Progenitor cell of endocrine pancreas (in vitro differentiated cells): ENCODE measurements at regions not wholly inside any gene's neighbourhood (a gene's known extent, or its start where the extent isn't known, plus 50 kb on each side); places are given as distances from the start of the nearest gene placed in this dataset.

Experiments
- DNase-seq: peaks from one replicate; pipeline ENCODE4 v3.0.0; 2021; ENCODE audit warnings: low spot score; ENCODE audit not compliant: unreplicated experiment
- H3K27ac Mint-ChIP-seq: 2 replicates; pipeline ENCODE4 v1.8.0; 2021; ENCODE audit warnings: mild to moderate bottlenecking, moderate library complexity, mixed read lengths
- H3K27me3 Mint-ChIP-seq: 2 replicates; pipeline ENCODE4 v1.8.0; 2021; ENCODE audit warnings: mixed read lengths
- H3K36me3 Mint-ChIP-seq: 2 replicates; pipeline ENCODE4 v1.8.0; 2022; ENCODE audit warnings: mixed read lengths; ENCODE audit not compliant: insufficient read depth
- H3K4me1 Mint-ChIP-seq: 2 replicates; pipeline ENCODE4 v1.8.0; 2021; ENCODE audit warnings: low read depth, mixed read lengths
- H3K4me3 Mint-ChIP-seq: 2 replicates; pipeline ENCODE4 v1.8.0; 2021; ENCODE audit warnings: low read depth, mild to moderate bottlenecking, moderate library complexity, mixed read lengths
- H3K9me3 Mint-ChIP-seq: 2 replicates; pipeline ENCODE4 v1.8.0; 2021; ENCODE audit warnings: low read depth, mixed read lengths
- TF ChIP-seq, protein P1 (sequence below): fragments of 200-600 bp; sonication (generic); IDR thresholded peaks from one replicate; pipeline ENCODE4 v1.5.0; 2021; ENCODE audit warnings: antibody characterized with exemption, mild to moderate bottlenecking; ENCODE audit not compliant: unreplicated experiment

DNA sequence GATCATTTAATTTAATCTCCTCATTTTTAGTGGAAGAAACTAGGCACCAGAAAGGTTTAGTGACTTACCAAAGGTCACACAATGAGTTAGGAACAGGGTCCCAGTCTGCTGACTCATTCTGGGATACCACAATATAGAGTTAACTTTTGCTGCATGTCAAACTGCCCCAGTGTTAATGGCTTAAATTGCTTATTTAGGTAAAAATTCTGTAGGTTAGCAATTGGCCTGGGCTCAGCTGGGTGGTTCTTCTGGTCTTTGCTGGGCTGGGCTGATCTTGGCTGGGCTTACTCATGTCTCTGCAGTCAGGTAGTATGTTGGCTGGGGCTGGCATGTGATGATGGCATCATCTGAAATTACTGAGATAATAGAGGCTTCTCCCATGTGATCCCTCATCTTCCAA is 111.6 kb downstream of the EMX2 start:
- no peak overlapping the region for H3K4me3 Mint-ChIP-seq
- H3K4me1 Mint-ChIP-seq: peaks cover 1% of the 10 kb centered on the region
- H3K27me3 Mint-ChIP-seq: peaks cover 21% of the 10 kb centered on the region
- no peak for DNase-seq
- H3K27ac Mint-ChIP-seq: no peak overlapping the region
- H3K36me3 Mint-ChIP-seq: peaks cover 3% of the 10 kb centered on the region
- H3K9me3 Mint-ChIP-seq: peaks cover 8% of the 10 kb centered on the region
- TF ChIP-seq, protein P1, sequence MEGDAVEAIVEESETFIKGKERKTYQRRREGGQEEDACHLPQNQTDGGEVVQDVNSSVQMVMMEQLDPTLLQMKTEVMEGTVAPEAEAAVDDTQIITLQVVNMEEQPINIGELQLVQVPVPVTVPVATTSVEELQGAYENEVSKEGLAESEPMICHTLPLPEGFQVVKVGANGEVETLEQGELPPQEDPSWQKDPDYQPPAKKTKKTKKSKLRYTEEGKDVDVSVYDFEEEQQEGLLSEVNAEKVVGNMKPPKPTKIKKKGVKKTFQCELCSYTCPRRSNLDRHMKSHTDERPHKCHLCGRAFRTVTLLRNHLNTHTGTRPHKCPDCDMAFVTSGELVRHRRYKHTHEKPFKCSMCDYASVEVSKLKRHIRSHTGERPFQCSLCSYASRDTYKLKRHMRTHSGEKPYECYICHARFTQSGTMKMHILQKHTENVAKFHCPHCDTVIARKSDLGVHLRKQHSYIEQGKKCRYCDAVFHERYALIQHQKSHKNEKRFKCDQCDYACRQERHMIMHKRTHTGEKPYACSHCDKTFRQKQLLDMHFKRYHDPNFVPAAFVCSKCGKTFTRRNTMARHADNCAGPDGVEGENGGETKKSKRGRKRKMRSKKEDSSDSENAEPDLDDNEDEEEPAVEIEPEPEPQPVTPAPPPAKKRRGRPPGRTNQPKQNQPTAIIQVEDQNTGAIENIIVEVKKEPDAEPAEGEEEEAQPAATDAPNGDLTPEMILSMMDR: no peak

DNA sequence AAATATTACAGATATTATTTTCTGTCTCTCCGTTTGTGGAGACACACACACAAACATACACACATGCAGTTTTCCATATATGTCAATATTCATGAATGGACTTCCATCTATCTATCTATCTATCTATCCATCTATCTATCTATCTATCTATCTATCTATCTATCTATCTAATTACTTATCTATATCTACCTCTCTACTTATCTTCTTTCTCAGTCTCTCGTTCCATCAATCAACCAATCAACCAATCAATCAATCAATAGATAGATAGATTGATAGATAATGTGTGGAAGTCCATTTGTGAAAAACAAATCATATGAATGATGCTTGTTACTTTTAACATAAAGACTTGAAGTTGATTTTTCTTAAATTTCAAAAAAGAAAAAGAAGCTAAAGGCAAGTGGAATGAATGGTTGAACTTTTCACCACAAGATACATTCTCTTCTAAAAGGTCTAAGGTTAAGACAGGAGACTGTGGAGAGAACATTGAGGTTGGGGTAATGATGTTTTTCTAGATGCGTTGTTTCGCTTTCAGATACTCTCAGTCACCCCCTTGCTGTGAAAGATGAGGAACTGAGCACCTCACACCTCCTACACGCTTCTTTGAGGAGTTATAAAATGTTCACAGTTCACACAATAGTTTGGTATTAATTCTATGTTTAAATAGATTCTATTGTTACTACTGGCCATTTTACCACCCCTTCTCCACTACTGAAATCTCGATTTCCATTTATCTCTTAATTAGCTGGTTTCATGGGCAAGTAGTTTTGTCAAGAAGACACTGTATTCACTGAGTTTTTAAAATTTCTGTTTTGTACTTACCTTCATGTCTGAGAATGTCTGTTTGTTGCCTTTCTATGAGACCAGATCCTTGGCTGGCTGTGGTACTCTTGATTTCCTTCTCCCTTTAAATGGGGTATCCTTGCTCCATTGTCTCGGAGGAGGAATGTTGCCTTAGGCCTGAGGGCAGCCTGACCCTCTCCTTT is 114.1 kb downstream of the EMX2 start:
- H3K36me3 Mint-ChIP-seq: peaks cover 2% of the 10 kb centered on the region
- TF ChIP-seq, protein P1: no peak
- H3K27me3 Mint-ChIP-seq: peaks cover 16% of the 10 kb centered on the region
- DNase-seq: no peak
- H3K9me3 Mint-ChIP-seq: peaks cover 8% of the 10 kb centered on the region
- no peak overlapping the region for H3K27ac Mint-ChIP-seq
- H3K4me1 Mint-ChIP-seq: peaks cover 1% of the 10 kb centered on the region
- H3K4me3 Mint-ChIP-seq: no peak overlapping the region

DNA sequence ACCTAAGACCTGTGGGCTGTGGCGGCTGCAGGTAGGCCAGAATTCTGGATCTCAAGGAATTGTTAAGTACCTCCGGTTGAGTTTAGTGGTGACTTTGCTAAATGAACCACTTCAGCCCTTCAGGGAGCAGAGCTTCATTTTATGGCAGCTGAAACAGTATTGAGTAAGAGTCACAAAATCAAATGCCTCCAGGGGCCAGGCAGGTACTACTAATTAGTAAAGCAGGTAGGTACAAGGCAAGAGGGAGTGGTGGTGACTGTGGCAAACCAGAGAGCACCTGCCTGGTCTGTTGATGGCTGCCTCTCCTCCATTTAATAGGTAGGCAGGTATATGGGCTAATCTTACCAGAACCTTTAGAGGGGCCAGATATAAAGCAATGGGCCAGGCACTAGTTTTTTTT is 118.8 kb downstream of the EMX2 start:
- Mint-ChIP-seq H3K9me3 (peaks cover 4% of the 10 kb centered on the region), H3K4me3 (no peak overlapping the region), H3K27ac (no peak overlapping the region), H3K27me3 (peaks cover 17% of the 10 kb centered on the region), H3K4me1 (peaks cover 2% of the 10 kb centered on the region), H3K36me3 (no peaks in the 10 kb centered on the region)
- TF ChIP-seq, protein P1: no peak
- no peak for DNase-seq

DNA sequence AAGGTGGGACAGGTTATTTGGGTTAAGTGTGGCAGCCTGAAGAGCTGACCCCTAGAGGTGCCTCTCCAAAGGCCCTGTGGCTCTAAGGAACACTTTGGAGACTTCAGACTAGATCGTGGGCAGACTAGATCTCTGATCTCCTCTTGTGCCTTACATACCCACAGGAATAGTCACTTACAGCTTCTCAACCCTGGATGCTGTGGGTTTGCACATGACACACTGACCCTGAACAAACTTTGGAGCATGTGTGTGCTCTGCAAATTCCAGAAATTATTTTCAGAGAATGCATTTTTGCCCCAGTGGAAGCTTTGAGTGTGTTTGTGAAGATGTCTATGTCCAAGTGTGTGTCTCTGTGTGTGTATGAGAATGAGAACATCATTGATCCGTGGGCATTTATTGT is 119.6 kb downstream of the EMX2 start:
- peaks cover 4% of the 10 kb centered on the region for H3K9me3 Mint-ChIP-seq
- DNase-seq: no peak
- TF ChIP-seq, protein P1: no peak
- H3K27me3 Mint-ChIP-seq: peaks cover 20% of the 10 kb centered on the region
- no peak overlapping the region for H3K4me3 Mint-ChIP-seq
- H3K36me3 Mint-ChIP-seq: no peaks in the 10 kb centered on the region
- H3K4me1 Mint-ChIP-seq: peaks cover 2% of the 10 kb centered on the region
- H3K27ac Mint-ChIP-seq: no peak overlapping the region

DNA sequence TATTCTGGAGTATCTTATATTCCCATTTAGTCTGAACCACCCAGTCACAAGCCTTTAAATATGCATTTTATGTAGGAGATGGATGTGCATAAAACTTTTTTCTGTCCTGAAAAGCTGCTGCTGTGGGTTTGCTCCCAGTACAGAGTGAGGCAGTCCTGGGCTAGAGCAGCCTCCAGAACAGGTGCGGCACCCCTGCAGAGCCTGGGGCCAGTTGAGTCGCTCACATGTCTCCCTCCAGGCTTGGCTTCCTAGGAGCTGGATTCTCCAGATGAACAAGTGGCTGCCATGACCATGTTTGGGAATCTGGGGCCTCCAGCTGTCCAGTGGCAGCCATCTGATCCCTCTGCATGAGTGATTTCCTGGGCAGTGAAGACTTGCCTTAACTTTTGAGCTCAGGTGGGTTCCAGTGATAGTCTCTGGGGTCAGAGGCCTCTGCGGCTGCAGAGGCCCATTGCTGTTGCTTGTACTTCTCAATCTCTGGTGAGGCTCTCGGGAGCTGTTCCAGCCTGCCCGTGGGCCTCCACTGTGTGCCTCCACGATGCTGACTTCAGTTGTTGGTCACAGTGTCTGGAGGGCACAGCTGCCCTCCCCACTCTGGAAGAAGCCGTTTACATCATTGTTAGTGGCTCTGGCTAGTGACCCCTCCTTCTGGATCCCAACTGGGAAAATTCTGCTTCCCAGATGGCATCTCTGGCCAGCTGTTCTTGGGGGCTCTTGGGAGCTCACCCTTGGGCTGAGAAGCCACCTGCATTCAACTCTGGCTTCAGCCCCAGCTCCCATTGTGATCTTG is 120.4 kb downstream of the EMX2 start:
- Mint-ChIP-seq H3K27ac (no peak overlapping the region), H3K27me3 (peaks cover 22% of the 10 kb centered on the region)

More for the DNA sequence above, 120.4 kb downstream of the EMX2 start:
- DNase-seq: no peak
- Mint-ChIP-seq H3K4me3 (no peak overlapping the region), H3K36me3 (no peaks in the 10 kb centered on the region), H3K4me1 (peaks cover 2% of the 10 kb centered on the region), H3K9me3 (peaks cover 4% of the 10 kb centered on the region)
- TF ChIP-seq, protein P1: no peak
